H1 (cell line): ENCODE measurements at regions not wholly inside any gene's neighbourhood (a gene's known extent, or its start where the extent isn't known, plus 50 kb on each side); places are given as distances from the start of the nearest gene placed in this dataset.

Experiments used
- CTCF ChIA-PET: fragments of 300-600 bp; sonication (Branson Sonifier 250); formaldehyde crosslinking; loops from one replicate; lab custom pipeline; 2021; ENCODE audit not compliant: partially characterized antibody; lab: Charles Lee
- POLR2A ChIA-PET: fragments of 300-600 bp; sonication (Branson Sonifier 250); formaldehyde crosslinking; loops from one replicate; lab custom pipeline; 2021; ENCODE audit warnings: inconsistent platforms; ENCODE audit not compliant: partially characterized antibody; lab: Charles Lee
- DNase-seq, 2 experiments: peaks; one replicate each; pipeline versions ENCODE4 v3.0.0 to v3.0.0-alpha.2; 2010 to 2022; ENCODE audit warnings: low spot score in 2 of 2, low read depth in 1 of 2, mixed read lengths in 1 of 2
- FAIRE-seq: peaks from 2 replicates; lab custom pipeline; 2011; peaks lifted over from hg19 to GRCh38; lab: Jason Lieb, UNC
- H2AFZ ChIP-seq: 2 replicates; pipeline ENCODE4 v1.8.1; 2012; ENCODE audit warnings: low read length, inconsistent platforms
- H2AK5ac ChIP-seq: 2 replicates; pipeline ENCODE4 v1.6.1; 2013; ENCODE audit warnings: low read depth, low read length
- H2BK120ac ChIP-seq: replicated peaks from 2 replicates; pipeline ENCODE3; 2013; ENCODE audit warnings: low read depth, low read length, inconsistent platforms
- H2BK12ac ChIP-seq: 2 replicates; pipeline ENCODE4 v1.6.1; 2013; ENCODE audit warnings: low read depth, low read length
- H2BK15ac ChIP-seq: 2 replicates; pipeline ENCODE4 v1.6.1; 2013; ENCODE audit warnings: low read length
- H2BK20ac ChIP-seq: 2 replicates; pipeline ENCODE4 v1.6.1; 2013; ENCODE audit warnings: low read length
- H2BK5ac ChIP-seq: 2 replicates; pipeline ENCODE4 v1.6.1; 2013; ENCODE audit warnings: low read depth, low read length
- H3K14ac ChIP-seq: 2 replicates; pipeline ENCODE4 v1.6.1; 2013; ENCODE audit warnings: inconsistent platforms; ENCODE audit not compliant: insufficient read length
- H3K18ac ChIP-seq: 2 replicates; pipeline ENCODE4 v1.6.1; 2013; ENCODE audit warnings: low read length; ENCODE audit errors: extremely low read depth
- H3K23ac ChIP-seq: 2 replicates; pipeline ENCODE4 v1.6.1; 2013; ENCODE audit warnings: inconsistent platforms; ENCODE audit not compliant: insufficient read length
- H3K23me2 ChIP-seq: 2 replicates; pipeline ENCODE4 v1.6.1; 2013; ENCODE audit warnings: low read depth, low read length
- H3K27ac ChIP-seq: 2 replicates; pipeline ENCODE4 v1.6.1; 2011; ENCODE audit warnings: low read depth, low read length, inconsistent platforms
- H3K27me3 ChIP-seq, 4 experiments: replicated peaks in 1 of 4; 1 replicate in 1 of 4; 2 replicates in 3 of 4; pipeline versions ENCODE4 v1.6.1 to v1.8.1; 2011 to 2013; ENCODE audit warnings: low read length in 3 of 4, mild to moderate bottlenecking in 3 of 4, inconsistent platforms in 2 of 4, mixed read lengths in 2 of 4, moderate library complexity in 1 of 4; ENCODE audit not compliant: control insufficient read depth in 3 of 4, insufficient read depth in 3 of 4; ENCODE audit errors: extremely low read depth in 1 of 4
- H3K36me3 ChIP-seq, 4 experiments: 2 replicates each; pipeline versions ENCODE4 v1.6.1 to v1.8.1; 2011 to 2013; ENCODE audit warnings: mild to moderate bottlenecking in 4 of 4, low read length in 3 of 4, moderate library complexity in 2 of 4, control low read depth in 1 of 4, inconsistent platforms in 1 of 4; ENCODE audit not compliant: insufficient read depth in 4 of 4, control insufficient read depth in 2 of 4
- H3K4ac ChIP-seq: replicated peaks from 2 replicates; pipeline ENCODE3; 2013; ENCODE audit warnings: low read length, low read depth, mixed read lengths, inconsistent platforms; ENCODE audit not compliant: insufficient read length
- H3K4me1 ChIP-seq, 4 experiments: replicated peaks in 1 of 4; 1 replicate in 1 of 4; 2 replicates in 3 of 4; pipeline versions ENCODE4 v1.6.1 to v1.8.1; 2011 to 2013; ENCODE audit warnings: low read length in 3 of 4, inconsistent platforms in 2 of 4, mixed read lengths in 1 of 4; ENCODE audit not compliant: insufficient read depth in 4 of 4, control insufficient read depth in 3 of 4
- H3K4me2 ChIP-seq, 2 experiments: 2 replicates each; pipeline versions ENCODE4 v1.6.1 to v1.8.1; 2011 to 2013; ENCODE audit warnings: low read depth in 2 of 2, low read length in 2 of 2, control low read depth in 1 of 2, inconsistent platforms in 1 of 2, mild to moderate bottlenecking in 1 of 2; ENCODE audit not compliant: insufficient read depth in 1 of 2
- H3K4me3 ChIP-seq, 4 experiments: fragments of 200-600, 300-600 bp in 1 of 4; sonication (generic), shearing (Covaris generic), sonication (Bioruptor Twin) in 1 of 4; 2 replicates each; pipeline versions ENCODE4 v1.5.1 to v1.8.1; 2011 to 2016; ENCODE audit warnings: low read length in 4 of 4, low read depth in 3 of 4, control low read depth in 2 of 4, inconsistent platforms in 2 of 4, mild to moderate bottlenecking in 2 of 4, mixed read lengths in 1 of 4, moderate library complexity in 1 of 4; ENCODE audit not compliant: insufficient read depth in 2 of 4; ENCODE audit errors: extremely low read depth in 1 of 4
- H3K56ac ChIP-seq: replicated peaks from 2 replicates; pipeline ENCODE3; 2013; ENCODE audit warnings: low read depth, mild to moderate bottlenecking, mixed read lengths, low read length, inconsistent platforms; ENCODE audit not compliant: insufficient read length
- H3K79me1 ChIP-seq: 2 replicates; pipeline ENCODE4 v1.6.1; 2013; ENCODE audit warnings: low read depth, low read length, control low read depth
- H3K79me2 ChIP-seq, 2 experiments: 2 replicates each; pipeline versions ENCODE4 v1.6.1 to v1.8.1; 2012 to 2013; ENCODE audit warnings: low read length in 2 of 2, mild to moderate bottlenecking in 2 of 2, inconsistent platforms in 1 of 2; ENCODE audit not compliant: insufficient read depth in 2 of 2, control insufficient read depth in 1 of 2
- H3K9ac ChIP-seq, 4 experiments: replicated peaks in 1 of 4; 1 replicate in 1 of 4; 2 replicates in 3 of 4; pipeline versions ENCODE4 v1.6.1 to v1.8.1; 2011 to 2013; ENCODE audit warnings: low read depth in 3 of 4, low read length in 3 of 4, control low read depth in 2 of 4, mild to moderate bottlenecking in 2 of 4, moderate library complexity in 2 of 4, inconsistent platforms in 1 of 4; ENCODE audit errors: extremely low read depth in 1 of 4
- H3K9me3 ChIP-seq, 2 experiments: 2 replicates each; pipeline versions ENCODE4 v1.6.1 to v1.8.1; 2012 to 2013; ENCODE audit warnings: mild to moderate bottlenecking in 2 of 2, moderate library complexity in 2 of 2, control low read depth in 1 of 2, inconsistent platforms in 1 of 2, low read depth in 1 of 2, low read length in 1 of 2, mixed read lengths in 1 of 2; ENCODE audit not compliant: insufficient read depth in 2 of 2
- H4K20me1 ChIP-seq, 2 experiments: replicated peaks in 1 of 2; 2 replicates each; pipeline versions ENCODE3 to v1.8.1; 2011 to 2013; ENCODE audit warnings: inconsistent platforms in 2 of 2, low read length in 2 of 2, mild to moderate bottlenecking in 1 of 2; ENCODE audit not compliant: insufficient read depth in 2 of 2, control insufficient read depth in 1 of 2
- H4K5ac ChIP-seq: 2 replicates; pipeline ENCODE4 v1.6.1; 2013; ENCODE audit warnings: low read length, low read depth, mixed read lengths, inconsistent platforms; ENCODE audit not compliant: insufficient read length
- H4K8ac ChIP-seq: 2 replicates; pipeline ENCODE4 v1.8.0; 2013; ENCODE audit warnings: mild to moderate bottlenecking, moderate library complexity, low read length, inconsistent platforms; ENCODE audit not compliant: insufficient read depth; ENCODE audit errors: extremely low read depth
- H4K91ac ChIP-seq: replicated peaks from 2 replicates; pipeline ENCODE3; 2013; ENCODE audit warnings: low read length, mixed read lengths, inconsistent platforms; ENCODE audit not compliant: insufficient read length
- ASH2L ChIP-seq: fragments of 200-600, 300-600 bp; sonication (generic); IDR thresholded peaks from one replicate; pipeline ENCODE4 v1.7.1; 2017; ENCODE audit warnings: low read length
- BCL11A ChIP-seq, 2 experiments: IDR thresholded peaks; one replicate each; pipeline ENCODE4 v1.6.1; 2011; ENCODE audit warnings: low read depth in 2 of 2, low read length in 2 of 2, mild to moderate bottlenecking in 2 of 2
- MAFK ChIP-seq: IDR thresholded peaks from 2 replicates; pipeline ENCODE4 v1.6.1; 2012; ENCODE audit warnings: low read depth, mild to moderate bottlenecking, improper control_type of control experiment, low read length
- RAD21 ChIP-seq, 2 experiments: IDR thresholded peaks in 1 of 2; conservative IDR thresholded peaks in 1 of 2; 2 replicates each; pipeline ENCODE4 v1.6.1; 2011; ENCODE audit warnings: low read depth in 2 of 2, low read length in 2 of 2, improper control_type of control experiment in 1 of 2, inconsistent platforms in 1 of 2, mild to moderate bottlenecking in 1 of 2, moderate library complexity in 1 of 2
- SP2 ChIP-seq: IDR thresholded peaks from 2 replicates; pipeline ENCODE4 v1.6.1; 2012; ENCODE audit warnings: mild to moderate bottlenecking, low read length, inconsistent platforms
- SUZ12 ChIP-seq: fragments of 200-600 bp; sonication (generic); IDR thresholded peaks from 2 replicates; pipeline ENCODE4 v1.6.1; 2012; ENCODE audit warnings: mild to moderate bottlenecking, inconsistent platforms, low read length, moderate library complexity, mixed read lengths
- TCF12 ChIP-seq: IDR thresholded peaks from 2 replicates; pipeline ENCODE4 v1.6.1; 2011; ENCODE audit warnings: low read depth, mild to moderate bottlenecking, low read length
- WGBS, 2 experiments: shearing (Covaris generic) in 1 of 2; methylation state at CpG; one replicate each; pipeline versions ENCODE4 v1.1.6 to v1.1.7; 2013 to 2015; ENCODE audit warnings: low lambda C conversion rate in 2 of 2, mixed read lengths in 2 of 2, inconsistent platforms in 1 of 2, low coverage in 1 of 2, missing lambda C conversion rate in 1 of 2; ENCODE audit not compliant: insufficient replicate concordance in 2 of 2, insufficient coverage in 1 of 2, insufficient read length in 1 of 2; ENCODE audit errors: extremely low coverage in 1 of 2, missing lambda C conversion rate in 1 of 2; 5-methylcytosine and 5-hydroxymethylcytosine counted together
- TF ChIP-seq, protein P1 (sequence below), 3 experiments: IDR thresholded peaks; 1 replicate in 2 of 3; 2 replicates in 1 of 3; pipeline versions ENCODE4 v1.5.1 to v1.6.1; 2011; ENCODE audit warnings: low read length in 3 of 3, mild to moderate bottlenecking in 3 of 3, inconsistent platforms in 2 of 3, low read depth in 1 of 3, moderate library complexity in 1 of 3; ENCODE audit not compliant: insufficient read depth in 1 of 3; ENCODE audit errors: control extremely low read depth in 1 of 3
- TF ChIP-seq, protein P2 (sequence below): IDR thresholded peaks from 2 replicates; pipeline ENCODE4 v1.6.1; 2012; ENCODE audit warnings: inconsistent platforms

DNA sequence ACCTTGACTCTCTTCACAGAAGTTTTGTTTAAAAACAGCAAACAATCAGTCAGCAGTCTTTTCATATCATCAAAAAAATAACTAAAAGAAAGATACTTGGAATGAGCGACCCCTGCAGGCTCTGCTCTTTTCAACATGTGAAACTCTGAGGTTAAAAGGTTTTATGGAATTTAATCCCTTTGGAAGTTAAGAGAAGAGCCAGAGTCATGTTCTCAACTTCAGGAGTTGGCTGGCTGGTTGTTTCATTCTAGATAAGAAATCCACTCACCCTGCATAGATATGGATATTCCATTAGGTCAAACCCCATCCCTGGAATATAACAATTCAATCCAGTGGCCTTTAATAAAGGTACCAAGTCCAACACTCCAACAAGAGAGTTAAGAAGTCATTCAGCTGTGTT, 115.6 kb upstream of the RMDN2 start:
- Histone ChIP-seq H3K9me3 (no peaks in the 10 kb centered on the region), H3K79me1 (no peaks in the 10 kb centered on the region), H4K8ac (no peak overlapping the region), H3K27ac (no peak overlapping the region), H3K4me2 (no peak overlapping the region), H4K91ac (no peak overlapping the region), H2BK20ac (no peak overlapping the region), H2BK12ac (no peak overlapping the region), H2AK5ac (no peak overlapping the region), H2BK15ac (no peak overlapping the region), H3K9ac (no peak overlapping the region), H3K23me2 (no peaks in the 10 kb centered on the region), H3K4me3 (no peak overlapping the region), H2AFZ (no peak overlapping the region), H3K79me2 (no peaks in the 10 kb centered on the region), H2BK5ac (no peak overlapping the region), H3K27me3 (no peaks in the 10 kb centered on the region), H3K23ac (no peak overlapping the region), H3K56ac (no peak overlapping the region), H4K20me1 (no peaks in the 10 kb centered on the region), H3K4ac (no peak overlapping the region), H3K4me1 (no peaks in the 10 kb centered on the region), H3K18ac (no peak overlapping the region), H4K5ac (no peak overlapping the region), H3K14ac (no peak overlapping the region), H3K36me3 (no peaks in the 10 kb centered on the region), H2BK120ac (no peak overlapping the region)
- TF ChIP-seq, protein P1, sequence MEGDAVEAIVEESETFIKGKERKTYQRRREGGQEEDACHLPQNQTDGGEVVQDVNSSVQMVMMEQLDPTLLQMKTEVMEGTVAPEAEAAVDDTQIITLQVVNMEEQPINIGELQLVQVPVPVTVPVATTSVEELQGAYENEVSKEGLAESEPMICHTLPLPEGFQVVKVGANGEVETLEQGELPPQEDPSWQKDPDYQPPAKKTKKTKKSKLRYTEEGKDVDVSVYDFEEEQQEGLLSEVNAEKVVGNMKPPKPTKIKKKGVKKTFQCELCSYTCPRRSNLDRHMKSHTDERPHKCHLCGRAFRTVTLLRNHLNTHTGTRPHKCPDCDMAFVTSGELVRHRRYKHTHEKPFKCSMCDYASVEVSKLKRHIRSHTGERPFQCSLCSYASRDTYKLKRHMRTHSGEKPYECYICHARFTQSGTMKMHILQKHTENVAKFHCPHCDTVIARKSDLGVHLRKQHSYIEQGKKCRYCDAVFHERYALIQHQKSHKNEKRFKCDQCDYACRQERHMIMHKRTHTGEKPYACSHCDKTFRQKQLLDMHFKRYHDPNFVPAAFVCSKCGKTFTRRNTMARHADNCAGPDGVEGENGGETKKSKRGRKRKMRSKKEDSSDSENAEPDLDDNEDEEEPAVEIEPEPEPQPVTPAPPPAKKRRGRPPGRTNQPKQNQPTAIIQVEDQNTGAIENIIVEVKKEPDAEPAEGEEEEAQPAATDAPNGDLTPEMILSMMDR (IDR thresholded peaks at IDR 0.05; ENCODE audit: control extremely low read depth in 1 of 3, insufficient read depth in 1 of 3, low read depth in 1 of 3, low read length in 3 of 3), result peak in 2 of 3 experiments; percentile 37 to 40; a peak in 2 of 4 replicates
- TF ChIP-seq ASH2L (no peak), MAFK (no peak), BCL11A (IDR thresholded peaks at IDR 0.05; ENCODE audit: low read depth in 2 of 2, low read length in 2 of 2) (no peak), SP2 (no peak), SUZ12 (no peak), TCF12 (no peak), RAD21 (IDR thresholded peaks at IDR 0.05 in 1 of 2, conservative IDR thresholded peaks at IDR 0.05 in 1 of 2; ENCODE audit: low read depth in 2 of 2, low read length in 2 of 2) (peak; percentile 56 to 61)
- TF ChIP-seq, protein P2, sequence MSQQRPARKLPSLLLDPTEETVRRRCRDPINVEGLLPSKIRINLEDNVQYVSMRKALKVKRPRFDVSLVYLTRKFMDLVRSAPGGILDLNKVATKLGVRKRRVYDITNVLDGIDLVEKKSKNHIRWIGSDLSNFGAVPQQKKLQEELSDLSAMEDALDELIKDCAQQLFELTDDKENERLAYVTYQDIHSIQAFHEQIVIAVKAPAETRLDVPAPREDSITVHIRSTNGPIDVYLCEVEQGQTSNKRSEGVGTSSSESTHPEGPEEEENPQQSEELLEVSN, result no peak
- POLR2A ChIA-PET, result no interaction called here
- 0% methylated on average over 1 of the region's 1 CpG; no CpG with 5 or more reads in 1 of the 2 experiments for WGBS, 2 experiments
- CTCF ChIA-PET, result interaction anchor here (0.9 to 3.2 kb wide), 8 partner anchors 15 to 414 kb away, joined by 3 to 20 read pairs (median 4); no protein-coding TSS in a partner anchor
- DNase-seq, result no peak
- FAIRE-seq, result no peak
